GM12874 (cell line): ENCODE measurements at regions not wholly inside any gene's neighbourhood (a gene's known extent, or its start where the extent isn't known, plus 50 kb on each side); places are given as distances from the start of the nearest gene placed in this dataset.

Experiments
- CTCF ChIP-seq: IDR thresholded peaks from 2 replicates; pipeline ENCODE4 v1.5.1; 2011; ENCODE audit warnings: low read depth, mild to moderate bottlenecking, control low read depth, low read length, moderate library complexity; ENCODE audit not compliant: insufficient read depth

GRCh38 chr15:95261546-95261945 is 1030.2 kb downstream of the MCTP2 start:
- no peak for TF ChIP-seq CTCF

GRCh38 chr15:95261968-95262367 is 1030.6 kb downstream of the MCTP2 start:
- no peak for TF ChIP-seq CTCF

- no peak for TF ChIP-seq CTCF
Measured at GRCh38 chr15:95262866-95263564, 1031.7 kb downstream of the MCTP2 start.

- no peak for TF ChIP-seq CTCF
Measured at GRCh38 chr15:95263751-95264150, 1032.4 kb downstream of the MCTP2 start.

- TF ChIP-seq CTCF = no peak
Measured at GRCh38 chr15:95265419-95265997, 1034.1 kb downstream of the MCTP2 start.

GRCh38 chr15:95266451-95267061 is 1035.2 kb downstream of the MCTP2 start:
- TF ChIP-seq CTCF = no peak

- no peak for TF ChIP-seq CTCF
Measured at GRCh38 chr15:95267481-95267880, 1036.1 kb downstream of the MCTP2 start.
